MCF 10A (cell line): ENCODE measurements at regions not wholly inside any gene's neighbourhood (a gene's known extent, or its start where the extent isn't known, plus 50 kb on each side); places are given as distances from the start of the nearest gene placed in this dataset.

Experiments
- BruUV-seq: library from RNA; stranded (reverse); fragments of 400-500 nt; replicated peaks from 2 replicates; lab custom pipeline; 2021; lab: Mats Ljungman, UMichigan
- CTCF ChIA-PET: fragments of 300-600 bp; sonication (Branson Sonifier 250); formaldehyde crosslinking; extraction: SDS; loops from one replicate; lab custom pipeline; 2021; ENCODE audit warnings: antibody characterized with exemption, inconsistent platforms; lab: Yijun Ruan, JAX
- POLR2A ChIA-PET: fragments of 300-600, 350-650 bp; sonication (Branson Sonifier 250); formaldehyde crosslinking; extraction: SDS; loops from one replicate; lab custom pipeline; 2020; ENCODE audit warnings: antibody characterized with exemption, inconsistent platforms; lab: Yijun Ruan, JAX
- DNase-seq: peaks from one replicate; pipeline ENCODE4 v3.0.0-alpha.2; 2018; ENCODE audit not compliant: unreplicated experiment
- H3K27ac Mint-ChIP-seq: one replicate; pipeline ENCODE4 v1.8.0; 2022; ENCODE audit warnings: mild to moderate bottlenecking, low read depth, mixed read lengths; ENCODE audit not compliant: unreplicated experiment
- H3K27me3 Mint-ChIP-seq: one replicate; pipeline ENCODE4 v1.8.0; 2022; ENCODE audit warnings: mixed read lengths; ENCODE audit not compliant: insufficient read depth, unreplicated experiment
- H3K36me3 Mint-ChIP-seq: one replicate; pipeline ENCODE4 v1.8.0; 2022; ENCODE audit warnings: mild to moderate bottlenecking, moderate library complexity, mixed read lengths; ENCODE audit not compliant: insufficient read depth, unreplicated experiment
- H3K4me1 Mint-ChIP-seq: one replicate; pipeline ENCODE4 v1.8.0; 2022; ENCODE audit warnings: mixed read lengths; ENCODE audit not compliant: insufficient read depth, unreplicated experiment
- H3K4me3 Mint-ChIP-seq: one replicate; pipeline ENCODE4 v1.8.0; 2022; ENCODE audit warnings: mild to moderate bottlenecking, moderate library complexity, mixed read lengths; ENCODE audit not compliant: unreplicated experiment
- H3K9me3 Mint-ChIP-seq: one replicate; pipeline ENCODE4 v1.8.0; 2022; ENCODE audit warnings: mixed read lengths; ENCODE audit not compliant: unreplicated experiment
- intact Hi-C: fragments of 100-400 bp; cut with micrococcal nuclease; formaldehyde crosslinking; loops from 2 replicates; pipeline ENCODE4 v1.14.1; 2022
- TF ChIP-seq, protein P1 (sequence below): fragments of 200-600 bp; IDR thresholded peaks from one replicate; pipeline ENCODE4 v1.8.0; 2022; ENCODE audit warnings: antibody characterized with exemption, mild to moderate bottlenecking; ENCODE audit not compliant: unreplicated experiment

DNA sequence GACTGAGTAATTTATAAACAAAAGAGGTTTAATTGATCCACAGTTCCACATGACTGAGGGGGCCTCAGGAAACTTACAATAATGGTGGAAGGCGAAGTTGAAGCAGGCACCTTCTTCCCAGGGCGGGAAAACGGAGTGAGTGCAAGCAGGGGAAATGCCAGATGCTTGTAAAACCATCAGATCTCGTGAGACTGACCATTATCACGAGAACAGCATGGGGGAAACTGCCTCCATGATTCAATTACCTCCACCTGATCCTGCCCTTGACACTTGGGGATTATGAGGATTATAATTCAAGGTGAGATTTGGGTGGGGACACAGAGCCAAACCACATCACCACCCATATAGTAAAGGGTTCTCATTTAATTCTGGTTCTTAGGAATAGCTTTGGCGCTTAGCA, 219.5 kb upstream of the ATP5MC3 start:
- ChIA-PET POLR2A (no interaction called here), CTCF (interaction anchor here (0.6 kb wide), 1 partner anchor 685 kb away, joined by 3 read pairs; no protein-coding TSS in a partner anchor)
- DNase-seq, result no peak
- Mint-ChIP-seq H3K4me3 (no peak overlapping the region), H3K9me3 (no peaks in the 10 kb centered on the region), H3K27ac (no peak overlapping the region), H3K36me3 (no peaks in the 10 kb centered on the region), H3K27me3 (peaks cover 40% of the 10 kb centered on the region), H3K4me1 (no peaks in the 10 kb centered on the region)
- BruUV-seq, result no TSS peak
- TF ChIP-seq, protein P1, sequence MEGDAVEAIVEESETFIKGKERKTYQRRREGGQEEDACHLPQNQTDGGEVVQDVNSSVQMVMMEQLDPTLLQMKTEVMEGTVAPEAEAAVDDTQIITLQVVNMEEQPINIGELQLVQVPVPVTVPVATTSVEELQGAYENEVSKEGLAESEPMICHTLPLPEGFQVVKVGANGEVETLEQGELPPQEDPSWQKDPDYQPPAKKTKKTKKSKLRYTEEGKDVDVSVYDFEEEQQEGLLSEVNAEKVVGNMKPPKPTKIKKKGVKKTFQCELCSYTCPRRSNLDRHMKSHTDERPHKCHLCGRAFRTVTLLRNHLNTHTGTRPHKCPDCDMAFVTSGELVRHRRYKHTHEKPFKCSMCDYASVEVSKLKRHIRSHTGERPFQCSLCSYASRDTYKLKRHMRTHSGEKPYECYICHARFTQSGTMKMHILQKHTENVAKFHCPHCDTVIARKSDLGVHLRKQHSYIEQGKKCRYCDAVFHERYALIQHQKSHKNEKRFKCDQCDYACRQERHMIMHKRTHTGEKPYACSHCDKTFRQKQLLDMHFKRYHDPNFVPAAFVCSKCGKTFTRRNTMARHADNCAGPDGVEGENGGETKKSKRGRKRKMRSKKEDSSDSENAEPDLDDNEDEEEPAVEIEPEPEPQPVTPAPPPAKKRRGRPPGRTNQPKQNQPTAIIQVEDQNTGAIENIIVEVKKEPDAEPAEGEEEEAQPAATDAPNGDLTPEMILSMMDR, result no peak
- intact Hi-C loops, result no loop called here

DNA sequence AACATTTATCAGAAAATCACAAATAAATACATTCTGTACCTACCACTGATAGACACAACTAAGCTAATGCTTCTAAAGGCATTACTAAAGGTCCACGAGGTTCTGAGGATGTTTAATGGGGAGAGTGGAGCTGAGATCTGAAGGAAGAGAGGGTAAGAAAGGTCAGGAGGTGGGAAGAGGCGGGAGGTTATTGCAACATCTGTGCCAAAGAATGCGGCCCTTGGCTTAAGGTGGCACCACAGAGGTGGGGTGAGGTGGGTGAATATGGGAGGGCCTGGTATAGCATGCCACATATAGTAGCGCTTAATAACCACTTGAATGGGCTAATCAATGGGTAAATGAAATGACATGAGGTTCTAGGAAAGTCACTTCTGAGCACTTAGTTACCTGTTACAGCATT, 217.8 kb upstream of the ATP5MC3 start:
- intact Hi-C loops, result no loop called here
- Mint-ChIP-seq H3K9me3 (no peaks in the 10 kb centered on the region), H3K4me3 (no peak overlapping the region), H3K27ac (no peak overlapping the region), H3K27me3 (peaks cover 33% of the 10 kb centered on the region), H3K4me1 (no peaks in the 10 kb centered on the region), H3K36me3 (no peaks in the 10 kb centered on the region)
- ChIA-PET POLR2A (no interaction called here), CTCF (interaction anchor here (0.5 to 1.6 kb wide), 3 partner anchors 31 to 702 kb away, joined by 3 read pairs; no protein-coding TSS in a partner anchor)
- DNase-seq, result peak; percentile 7
- TF ChIP-seq, protein P1, result no peak
- no TSS peak for BruUV-seq

DNA sequence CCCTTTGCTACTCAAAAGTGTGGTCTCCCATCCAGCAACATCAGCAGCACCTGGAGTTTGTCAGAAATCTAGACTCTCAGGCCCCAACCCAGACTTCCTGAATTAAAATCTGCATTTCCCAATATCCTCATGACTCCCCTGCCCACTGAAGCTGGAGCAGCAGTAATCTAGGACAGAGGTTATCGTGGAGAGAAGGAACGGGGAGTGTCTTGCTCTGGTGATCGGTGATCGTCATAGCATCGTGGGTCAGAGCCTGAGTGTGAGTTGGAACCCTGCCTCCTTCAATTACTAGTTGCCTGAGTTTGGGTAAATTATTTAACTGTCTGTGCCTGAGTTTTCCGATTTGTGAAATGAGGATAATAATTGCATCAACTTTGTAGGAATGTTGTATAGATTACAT, 217.3 kb upstream of the ATP5MC3 start:
- BruUV-seq, result no TSS peak
- peaks cover 29% of the 10 kb centered on the region for H3K27me3 Mint-ChIP-seq
- TF ChIP-seq, protein P1, result no peak
- POLR2A ChIA-PET, result no interaction called here
- intact Hi-C loops, result no loop called here
- CTCF ChIA-PET, result interaction anchor here (0.7 to 1.6 kb wide), 3 partner anchors 31 to 285 kb away, joined by 3 read pairs; no protein-coding TSS in a partner anchor
- DNase-seq, result no peak
- no peaks in the 10 kb centered on the region for H3K9me3 Mint-ChIP-seq
- H3K27ac Mint-ChIP-seq, result no peak overlapping the region
- no peaks in the 10 kb centered on the region for H3K36me3 Mint-ChIP-seq
- no peak overlapping the region for H3K4me3 Mint-ChIP-seq
- no peaks in the 10 kb centered on the region for H3K4me1 Mint-ChIP-seq

DNA sequence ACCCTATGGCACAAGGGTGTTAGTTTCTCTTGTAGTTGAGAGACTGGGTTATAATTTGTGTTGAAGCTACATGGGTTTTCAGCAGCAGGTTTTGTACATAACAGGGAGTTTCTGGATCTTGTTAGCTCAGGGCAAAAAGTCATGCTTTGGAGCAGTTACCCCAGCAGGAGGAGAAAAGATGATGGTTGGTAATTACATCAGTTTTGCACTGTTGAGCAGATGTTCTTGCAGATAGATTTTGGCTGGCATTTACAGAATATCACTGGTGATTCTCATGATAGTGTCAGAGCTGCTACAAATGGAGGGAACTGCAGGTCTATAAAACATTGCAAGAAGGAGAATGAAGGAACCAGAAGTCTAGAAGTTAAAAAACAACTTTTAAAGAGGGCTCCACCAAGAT, 215.2 kb upstream of the ATP5MC3 start:
- DNase-seq, result no peak
- no TSS peak for BruUV-seq
- H3K9me3 Mint-ChIP-seq, result no peaks in the 10 kb centered on the region

More for the DNA sequence above, 215.2 kb upstream of the ATP5MC3 start:
- H3K36me3 Mint-ChIP-seq, result no peaks in the 10 kb centered on the region
- H3K4me3 Mint-ChIP-seq, result no peak overlapping the region
- no peak overlapping the region for H3K27ac Mint-ChIP-seq
- intact Hi-C loops, result no loop called here
- CTCF ChIA-PET, result interaction anchor here (0.7 kb wide), 1 partner anchor 679 kb away, joined by 4 read pairs; no protein-coding TSS in a partner anchor
- TF ChIP-seq, protein P1, result no peak
- POLR2A ChIA-PET, result no interaction called here
- H3K4me1 Mint-ChIP-seq, result no peaks in the 10 kb centered on the region
- peaks cover 27% of the 10 kb centered on the region for H3K27me3 Mint-ChIP-seq
